ENCODE measurements at regions not wholly inside any gene's neighbourhood (a gene's known extent, or its start where the extent isn't known, plus 50 kb on each side); places are given as distances from the start of the nearest gene placed in this dataset.

- TF ChIP-seq POLR2A (IDR thresholded peaks at IDR 0.05) (no peak), CTCF (IDR thresholded peaks at IDR 0.05) (no peak), POLR2AphosphoS5 (IDR thresholded peaks at IDR 0.05) (no peak), EP300 (IDR thresholded peaks at IDR 0.05) (no peak)
Measured at GRCh38 chr17:69690531-69690930, 276.0 kb downstream of the MAP2K6 start.

Data from gastroesophageal sphincter (tissue), 3 donors.